Body of pancreas (tissue), 4 donors: ENCODE measurements at regions not wholly inside any gene's neighbourhood (a gene's known extent, or its start where the extent isn't known, plus 50 kb on each side); places are given as distances from the start of the nearest gene placed in this dataset.

Source experiments
- POLR2A ChIP-seq, 3 donors: fragments of 450-650 bp; IDR thresholded peaks; one replicate each; pipeline ENCODE4 v1.6.1; 2016; ENCODE audit warnings: antibody characterized with exemption in 3 of 3, mild to moderate bottlenecking in 2 of 3
- TF ChIP-seq, protein P1 (sequence below), 7 experiments: fragments of 450-650 bp in 4 of 7; fragments of 200-600 bp in 3 of 7; sonication (generic) in 3 of 7; IDR thresholded peaks; one replicate each; pipeline ENCODE4 v1.5.1; 2016 to 2019; ENCODE audit warnings: antibody characterized with exemption in 7 of 7

DNA sequence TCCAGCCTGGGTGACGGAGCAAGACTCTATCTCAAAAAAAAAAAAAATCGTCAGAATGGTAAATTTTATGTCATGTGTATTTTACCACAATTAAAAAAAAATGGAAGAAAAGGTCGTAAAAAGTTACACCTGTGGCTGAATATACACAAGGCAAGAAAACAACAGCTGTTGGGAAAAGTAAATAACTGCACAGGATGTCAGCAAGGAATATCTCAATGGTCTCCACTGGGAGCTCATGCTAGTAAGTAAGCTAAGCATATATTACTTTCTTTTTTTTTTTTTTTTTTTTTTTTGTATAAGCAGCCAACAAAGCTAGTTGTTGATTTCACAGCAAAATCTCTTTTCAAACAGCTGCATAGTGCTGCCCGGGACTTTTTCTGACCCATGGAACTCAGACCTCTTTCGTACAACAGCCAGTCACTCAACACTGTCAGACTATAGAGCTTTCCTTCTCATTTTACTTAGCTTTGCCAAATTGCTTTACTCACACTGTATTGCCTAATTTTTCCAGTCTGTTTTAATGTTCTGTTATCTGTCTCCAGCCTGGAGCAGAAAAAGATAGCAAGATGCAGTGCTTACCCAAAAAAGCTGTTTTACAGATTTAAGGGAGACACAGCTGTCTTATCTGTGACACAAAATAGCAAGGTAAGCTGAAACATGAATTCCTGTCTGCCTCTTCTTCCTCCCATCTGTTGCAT lies 175.9 kb downstream of the ENC1 start:
- TF ChIP-seq, protein P1, sequence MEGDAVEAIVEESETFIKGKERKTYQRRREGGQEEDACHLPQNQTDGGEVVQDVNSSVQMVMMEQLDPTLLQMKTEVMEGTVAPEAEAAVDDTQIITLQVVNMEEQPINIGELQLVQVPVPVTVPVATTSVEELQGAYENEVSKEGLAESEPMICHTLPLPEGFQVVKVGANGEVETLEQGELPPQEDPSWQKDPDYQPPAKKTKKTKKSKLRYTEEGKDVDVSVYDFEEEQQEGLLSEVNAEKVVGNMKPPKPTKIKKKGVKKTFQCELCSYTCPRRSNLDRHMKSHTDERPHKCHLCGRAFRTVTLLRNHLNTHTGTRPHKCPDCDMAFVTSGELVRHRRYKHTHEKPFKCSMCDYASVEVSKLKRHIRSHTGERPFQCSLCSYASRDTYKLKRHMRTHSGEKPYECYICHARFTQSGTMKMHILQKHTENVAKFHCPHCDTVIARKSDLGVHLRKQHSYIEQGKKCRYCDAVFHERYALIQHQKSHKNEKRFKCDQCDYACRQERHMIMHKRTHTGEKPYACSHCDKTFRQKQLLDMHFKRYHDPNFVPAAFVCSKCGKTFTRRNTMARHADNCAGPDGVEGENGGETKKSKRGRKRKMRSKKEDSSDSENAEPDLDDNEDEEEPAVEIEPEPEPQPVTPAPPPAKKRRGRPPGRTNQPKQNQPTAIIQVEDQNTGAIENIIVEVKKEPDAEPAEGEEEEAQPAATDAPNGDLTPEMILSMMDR (IDR thresholded peaks at IDR 0.05) = no peak
- no peak for TF ChIP-seq POLR2A (IDR thresholded peaks at IDR 0.05)
